Body of pancreas (tissue), 4 donors: ENCODE measurements at regions not wholly inside any gene's neighbourhood (a gene's known extent, or its start where the extent isn't known, plus 50 kb on each side); places are given as distances from the start of the nearest gene placed in this dataset.

ENCODE experiments used
- ATAC-seq: fragments of 150-250 bp; one replicate; pipeline ENCODE4 v1.9.1; 2016
- DNase-seq, 4 donors: peaks; one replicate each; pipeline ENCODE4 v3.0.0-alpha.2; 2019
- H3K27ac ChIP-seq, 4 donors: fragments of 200-600 bp; sonication (generic); 1 replicate in 3 of 4; 2 replicates in 1 of 4; pipeline versions ENCODE4 v1.5.1 to v1.6.1; 2016 to 2019; ENCODE audit warnings: mild to moderate bottlenecking in 1 of 4, mixed read lengths in 1 of 4, moderate library complexity in 1 of 4
- H3K27me3 ChIP-seq, 2 donors: fragments of 200-600 bp; sonication (generic); one replicate each; pipeline ENCODE4 v1.6.0; 2016; ENCODE audit warnings: mild to moderate bottlenecking in 1 of 2
- H3K36me3 ChIP-seq, 2 donors: fragments of 200-600 bp; sonication (generic); replicated peaks in 1 of 2; 2 replicates each; pipeline ENCODE4 v1.5.1; 2016; ENCODE audit warnings: low read depth in 2 of 2; ENCODE audit not compliant: insufficient read depth in 1 of 2
- H3K4me1 ChIP-seq: fragments of 200-600 bp; sonication (generic); one replicate; pipeline ENCODE4 v1.6.0; 2016
- H3K4me3 ChIP-seq, 2 donors: fragments of 200-600 bp; sonication (generic); 1 replicate in 1 of 2; 2 replicates in 1 of 2; pipeline ENCODE4 v1.5.1; 2016 to 2019
- H3K9me3 ChIP-seq, 3 donors: fragments of 200-600 bp; sonication (generic); 1 replicate in 2 of 3; 2 replicates in 1 of 3; pipeline ENCODE4 v1.5.1; 2016
- POLR2A ChIP-seq, 3 donors: fragments of 450-650 bp; IDR thresholded peaks; one replicate each; pipeline ENCODE4 v1.6.1; 2016; ENCODE audit warnings: antibody characterized with exemption in 3 of 3, mild to moderate bottlenecking in 2 of 3
- WGBS, 2 donors: methylation state at CpG; one replicate each; pipeline ENCODE4 v1.1.5; 2017; 5-methylcytosine and 5-hydroxymethylcytosine counted together
- intact Hi-C: fragments of 100-400 bp; cut with DNase I; formaldehyde crosslinking; loops from one replicate; pipeline ENCODE4 v1.15.1; 2023
- TF ChIP-seq, protein P1 (sequence below), 7 experiments: fragments of 450-650 bp in 4 of 7; fragments of 200-600 bp in 3 of 7; sonication (generic) in 3 of 7; IDR thresholded peaks; one replicate each; pipeline ENCODE4 v1.5.1; 2016 to 2019; ENCODE audit warnings: antibody characterized with exemption in 7 of 7

DNA sequence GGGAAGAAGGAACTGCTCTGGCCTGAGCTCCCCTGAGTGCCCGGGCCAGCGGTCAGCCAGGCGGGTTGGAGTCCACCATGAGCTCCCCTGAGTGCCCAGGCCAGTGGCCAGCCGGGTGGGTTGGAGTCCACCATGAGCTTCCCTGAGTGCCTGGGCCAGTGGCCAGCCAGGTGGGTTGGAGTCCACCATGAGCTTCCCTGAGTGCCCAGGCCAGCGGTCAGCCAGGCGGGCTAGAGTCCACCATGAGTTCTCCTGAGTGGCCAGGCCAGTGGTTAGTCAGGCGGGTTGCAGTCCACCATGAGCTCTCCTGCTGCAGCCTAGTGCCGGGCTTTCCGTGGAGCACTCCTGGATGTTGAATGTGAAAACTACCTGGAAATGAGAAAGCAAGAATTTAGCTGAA, 844.0 kb downstream of the TBC1D22A start:
- Histone ChIP-seq H3K4me3 (no peak overlapping the region), H3K27me3 (no peaks in the 10 kb centered on the region), H3K27ac (no peak overlapping the region), H3K9me3 (no peaks in the 10 kb centered on the region), H3K36me3 (no peaks in the 10 kb centered on the region), H3K4me1 (no peaks in the 10 kb centered on the region)
- intact Hi-C loops, result no loop called here
- WGBS, 2 donors, result 68 to 74% methylated on average over 3 to 9 of the region's 9 CpGs
- ATAC-seq (no peak), DNase-seq (no peak)
- TF ChIP-seq POLR2A (IDR thresholded peaks at IDR 0.05), result no peak
- TF ChIP-seq, protein P1, sequence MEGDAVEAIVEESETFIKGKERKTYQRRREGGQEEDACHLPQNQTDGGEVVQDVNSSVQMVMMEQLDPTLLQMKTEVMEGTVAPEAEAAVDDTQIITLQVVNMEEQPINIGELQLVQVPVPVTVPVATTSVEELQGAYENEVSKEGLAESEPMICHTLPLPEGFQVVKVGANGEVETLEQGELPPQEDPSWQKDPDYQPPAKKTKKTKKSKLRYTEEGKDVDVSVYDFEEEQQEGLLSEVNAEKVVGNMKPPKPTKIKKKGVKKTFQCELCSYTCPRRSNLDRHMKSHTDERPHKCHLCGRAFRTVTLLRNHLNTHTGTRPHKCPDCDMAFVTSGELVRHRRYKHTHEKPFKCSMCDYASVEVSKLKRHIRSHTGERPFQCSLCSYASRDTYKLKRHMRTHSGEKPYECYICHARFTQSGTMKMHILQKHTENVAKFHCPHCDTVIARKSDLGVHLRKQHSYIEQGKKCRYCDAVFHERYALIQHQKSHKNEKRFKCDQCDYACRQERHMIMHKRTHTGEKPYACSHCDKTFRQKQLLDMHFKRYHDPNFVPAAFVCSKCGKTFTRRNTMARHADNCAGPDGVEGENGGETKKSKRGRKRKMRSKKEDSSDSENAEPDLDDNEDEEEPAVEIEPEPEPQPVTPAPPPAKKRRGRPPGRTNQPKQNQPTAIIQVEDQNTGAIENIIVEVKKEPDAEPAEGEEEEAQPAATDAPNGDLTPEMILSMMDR (IDR thresholded peaks at IDR 0.05), result no peak

DNA sequence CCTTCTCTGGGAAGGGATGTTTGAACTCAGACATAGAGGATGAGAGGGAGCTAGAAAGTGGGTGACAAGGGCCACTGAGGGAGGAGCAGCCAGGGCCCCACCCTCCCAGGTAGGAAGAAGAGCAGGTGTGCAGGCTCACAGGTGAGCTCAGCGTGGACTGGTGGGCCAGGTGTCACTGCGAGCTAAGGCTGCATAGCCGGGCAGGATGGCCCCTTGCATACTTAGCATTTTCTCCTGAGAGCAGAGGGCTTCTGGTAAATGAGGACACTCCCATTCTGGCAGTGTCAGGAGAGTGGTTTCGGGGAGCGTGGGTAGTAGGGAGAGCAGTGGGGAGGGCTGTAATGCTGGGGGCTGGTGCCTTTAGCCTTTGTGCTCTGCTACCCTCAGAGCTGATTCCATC, 843.4 kb downstream of the TBC1D22A start:
- no peak for DNase-seq
- H3K27ac ChIP-seq, result no peak overlapping the region
- no peaks in the 10 kb centered on the region for H3K27me3 ChIP-seq
- no peaks in the 10 kb centered on the region for H3K36me3 ChIP-seq
- TF ChIP-seq POLR2A (IDR thresholded peaks at IDR 0.05), result no peak
- TF ChIP-seq, protein P1 (IDR thresholded peaks at IDR 0.05), result no peak
- no peaks in the 10 kb centered on the region for H3K4me1 ChIP-seq
- H3K9me3 ChIP-seq, result no peaks in the 10 kb centered on the region
- no peak for ATAC-seq
- WGBS, 2 donors, result 24 to 36% methylated on average over 5 of the region's 5 CpGs
- H3K4me3 ChIP-seq, result no peak overlapping the region
- intact Hi-C loops, result no loop called here

DNA sequence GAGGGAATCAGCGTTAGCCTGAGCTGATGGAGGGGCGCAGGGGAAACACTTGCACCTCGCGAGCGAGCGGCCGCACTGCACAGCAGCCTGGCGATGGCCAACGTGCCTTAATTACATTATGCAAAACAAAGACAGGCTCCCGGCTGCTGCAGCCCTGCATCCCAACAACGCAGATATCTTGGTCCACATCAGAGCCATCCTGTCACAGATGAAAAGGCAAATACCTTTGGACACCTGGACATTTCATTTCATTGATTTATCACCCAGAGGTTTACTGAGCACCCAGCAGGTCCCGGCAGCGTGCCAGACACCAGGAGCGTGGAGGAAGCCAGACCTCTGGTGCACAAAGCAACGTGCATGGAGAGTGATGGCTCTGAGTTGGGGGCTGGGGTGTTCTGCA, 843.0 kb downstream of the TBC1D22A start:
- Histone ChIP-seq H3K36me3 (no peaks in the 10 kb centered on the region), H3K9me3 (no peaks in the 10 kb centered on the region), H3K27ac (no peak overlapping the region), H3K4me3 (no peak overlapping the region), H3K27me3 (no peaks in the 10 kb centered on the region), H3K4me1 (no peaks in the 10 kb centered on the region)
- intact Hi-C loops, result no loop called here
- 50 to 56% methylated on average over 12 to 15 of the region's 15 CpGs for WGBS, 2 donors
- DNase-seq (no peak), ATAC-seq (no peak)
- TF ChIP-seq POLR2A (IDR thresholded peaks at IDR 0.05), result no peak
- TF ChIP-seq, protein P1 (IDR thresholded peaks at IDR 0.05), result no peak

DNA sequence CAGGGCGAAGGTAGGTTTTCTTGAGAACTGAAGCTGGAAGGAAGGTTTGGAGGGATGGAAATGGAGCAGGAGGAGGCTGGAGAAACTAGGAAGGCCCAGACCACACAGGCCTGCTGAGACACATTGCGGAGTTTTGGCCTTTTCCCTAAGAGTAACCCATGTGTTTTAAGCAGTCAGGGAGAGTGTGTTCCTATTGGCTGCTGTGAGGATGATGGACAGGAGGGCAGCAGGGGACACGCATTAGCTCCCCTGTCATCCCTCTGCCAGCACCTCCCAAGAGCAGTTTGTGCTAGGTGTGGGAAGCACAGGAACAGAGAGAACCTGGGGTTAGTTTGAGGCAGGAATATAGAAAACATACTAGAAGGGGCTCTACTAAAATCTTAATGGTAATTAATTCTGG, 842.1 kb downstream of the TBC1D22A start:
- H3K4me3 ChIP-seq, result no peak overlapping the region
- no peak overlapping the region for H3K27ac ChIP-seq
- 51 to 54% methylated on average over 3 of the region's 3 CpGs for WGBS, 2 donors
- no peaks in the 10 kb centered on the region for H3K27me3 ChIP-seq
- H3K36me3 ChIP-seq, result no peaks in the 10 kb centered on the region
- DNase-seq, result no peak
- H3K9me3 ChIP-seq, result no peaks in the 10 kb centered on the region
- intact Hi-C loops, result no loop called here
- no peaks in the 10 kb centered on the region for H3K4me1 ChIP-seq
- no peak for TF ChIP-seq POLR2A (IDR thresholded peaks at IDR 0.05)
- TF ChIP-seq, protein P1 (IDR thresholded peaks at IDR 0.05), result no peak
- no peak for ATAC-seq

DNA sequence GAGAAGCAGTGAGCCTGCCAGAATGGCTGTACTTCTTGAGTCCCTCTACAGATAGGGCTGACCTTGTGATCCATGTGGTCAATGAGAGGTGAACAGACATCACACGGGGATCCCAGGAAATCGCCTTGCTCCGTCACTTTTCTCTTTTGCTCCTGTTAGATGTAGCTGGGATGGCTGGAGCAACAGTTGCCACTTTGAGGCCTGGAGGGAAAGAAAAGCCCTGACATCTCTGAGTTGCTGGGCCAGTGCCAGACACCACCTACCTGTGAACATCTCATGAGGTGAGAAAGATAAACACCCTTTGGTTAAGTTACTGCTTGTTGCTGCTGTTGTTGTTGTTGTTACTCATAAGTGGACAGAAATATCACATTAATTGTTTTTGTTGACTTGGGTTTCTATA, 840.3 kb downstream of the TBC1D22A start:
- TF ChIP-seq, protein P1 (IDR thresholded peaks at IDR 0.05), result no peak
- Histone ChIP-seq H3K4me3 (no peak overlapping the region), H3K9me3 (no peaks in the 10 kb centered on the region), H3K27ac (no peak overlapping the region), H3K36me3 (no peaks in the 10 kb centered on the region), H3K27me3 (no peaks in the 10 kb centered on the region), H3K4me1 (no peaks in the 10 kb centered on the region)
- WGBS, 2 donors, result 71 to 80% methylated on average over 3 of the region's 3 CpGs
- intact Hi-C loops, result no loop called here
- DNase-seq (peak in 1 of 4 donors; percentile 3), ATAC-seq (no peak)
